ENCODE measurements at regions not wholly inside any gene's neighbourhood (a gene's known extent, or its start where the extent isn't known, plus 50 kb on each side); places are given as distances from the start of the nearest gene placed in this dataset.
"Not testable (repeated sequence)": the region's sequence is repeated elsewhere in the genome, so short reads cannot be mapped to it uniquely, and the experiment has no call there.

- DNase-seq, result peak in 1 of 6 experiments; percentile 51
These were observed 195.8 kb upstream of the ZNF184 start for GRCh38 chr6:27668442-27669294.

- peak in 1 of 6 experiments; percentile 35 for DNase-seq
These were observed 194.9 kb upstream of the ZNF184 start for GRCh38 chr6:27667657-27668441.

GRCh38 chr6:27667016-27667656 is 194.2 kb upstream of the ZNF184 start:
- peak in 1 of 6 experiments; percentile 15 for DNase-seq

GRCh38 chr6:27662769-27663168 is 189.9 kb upstream of the ZNF184 start:
- no peak for DNase-seq

GRCh38 chr6:27662212-27662611 is 189.3 kb upstream of the ZNF184 start:
- not testable (repeated sequence) for DNase-seq

GRCh38 chr6:27653143-27653825 is 180.4 kb upstream of the ZNF184 start:
- not testable (repeated sequence) for DNase-seq

GRCh38 chr6:27651371-27651732 is 178.4 kb upstream of the ZNF184 start:
- DNase-seq, result no peak

GRCh38 chr6:27650620-27651370 is 177.9 kb upstream of the ZNF184 start:
- no peak for DNase-seq

GRCh38 chr6:27644528-27644927 is 171.6 kb upstream of the ZNF184 start:
- DNase-seq, result no peak

GRCh38 chr6:27642744-27643456 is 170.0 kb upstream of the ZNF184 start:
- DNase-seq, result no peak

GRCh38 chr6:27635886-27636285 is 163.0 kb upstream of the ZNF184 start:
- DNase-seq, result not testable (repeated sequence)

GRCh38 chr6:27633221-27633688 is 160.3 kb upstream of the ZNF184 start:
- DNase-seq, result not testable (repeated sequence)

GRCh38 chr6:27631609-27631916 is 158.7 kb upstream of the ZNF184 start:
- DNase-seq, result no peak

- no peak for DNase-seq
These were observed 158.1 kb upstream of the ZNF184 start for GRCh38 chr6:27630727-27631608.

- no peak for DNase-seq
These were observed 151.9 kb upstream of the ZNF184 start for GRCh38 chr6:27624694-27625262.

- no peak for DNase-seq
These were observed 150.2 kb upstream of the ZNF184 start for GRCh38 chr6:27623103-27623502.

- no peak for DNase-seq
These were observed 146.5 kb upstream of the ZNF184 start for GRCh38 chr6:27619436-27619835.

- no peak for DNase-seq
These were observed 145.1 kb upstream of the ZNF184 start for GRCh38 chr6:27617700-27618689.
